ENCODE measurements at regions not wholly inside any gene's neighbourhood (a gene's known extent, or its start where the extent isn't known, plus 50 kb on each side); places are given as distances from the start of the nearest gene placed in this dataset.

DNA sequence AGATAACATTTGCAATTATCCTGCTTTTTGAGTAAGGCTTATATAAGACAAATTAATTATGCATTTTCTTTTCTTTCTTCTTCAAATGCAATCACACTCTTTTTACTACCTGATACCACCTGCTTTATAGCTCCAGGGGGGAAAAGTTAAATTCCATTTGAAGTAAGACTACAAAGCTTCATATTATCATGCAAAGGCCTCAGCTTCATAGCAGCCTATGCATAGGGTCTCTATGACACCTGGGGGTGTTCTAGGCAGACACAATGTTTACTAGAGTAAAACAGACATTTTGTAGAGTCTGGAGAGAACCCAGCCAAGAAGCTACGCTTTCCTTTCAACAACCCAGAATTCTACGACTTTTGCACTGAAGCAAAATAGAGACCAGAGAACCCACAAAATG lies 148.0 kb downstream of the MCHR2 start:
- H3K4me1 ChIP-seq (replicated peaks in 1 of 2), result no peaks in the 10 kb centered on the region
- H3K27ac ChIP-seq, result no peak overlapping the region
- H3K9me3 ChIP-seq (replicated peaks in 1 of 3), result no peaks in the 10 kb centered on the region
- no peak for TF ChIP-seq POLR2A (IDR thresholded peaks at IDR 0.05)
- TF ChIP-seq, protein P1, sequence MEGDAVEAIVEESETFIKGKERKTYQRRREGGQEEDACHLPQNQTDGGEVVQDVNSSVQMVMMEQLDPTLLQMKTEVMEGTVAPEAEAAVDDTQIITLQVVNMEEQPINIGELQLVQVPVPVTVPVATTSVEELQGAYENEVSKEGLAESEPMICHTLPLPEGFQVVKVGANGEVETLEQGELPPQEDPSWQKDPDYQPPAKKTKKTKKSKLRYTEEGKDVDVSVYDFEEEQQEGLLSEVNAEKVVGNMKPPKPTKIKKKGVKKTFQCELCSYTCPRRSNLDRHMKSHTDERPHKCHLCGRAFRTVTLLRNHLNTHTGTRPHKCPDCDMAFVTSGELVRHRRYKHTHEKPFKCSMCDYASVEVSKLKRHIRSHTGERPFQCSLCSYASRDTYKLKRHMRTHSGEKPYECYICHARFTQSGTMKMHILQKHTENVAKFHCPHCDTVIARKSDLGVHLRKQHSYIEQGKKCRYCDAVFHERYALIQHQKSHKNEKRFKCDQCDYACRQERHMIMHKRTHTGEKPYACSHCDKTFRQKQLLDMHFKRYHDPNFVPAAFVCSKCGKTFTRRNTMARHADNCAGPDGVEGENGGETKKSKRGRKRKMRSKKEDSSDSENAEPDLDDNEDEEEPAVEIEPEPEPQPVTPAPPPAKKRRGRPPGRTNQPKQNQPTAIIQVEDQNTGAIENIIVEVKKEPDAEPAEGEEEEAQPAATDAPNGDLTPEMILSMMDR (IDR thresholded peaks at IDR 0.05), result no peak
- H3K4me3 ChIP-seq, result no peak overlapping the region
- no peaks in the 10 kb centered on the region for H3K36me3 ChIP-seq (replicated peaks in 1 of 2)
- no peak for DNase-seq
- H3K27me3 ChIP-seq, result no peaks in the 10 kb centered on the region
- WGBS, 4 donors, result 66 to 76% (median 72%) methylated on average over 2 of the region's 2 CpGs
- intact Hi-C loops (cut with DNase I), result no loop called here

DNA sequence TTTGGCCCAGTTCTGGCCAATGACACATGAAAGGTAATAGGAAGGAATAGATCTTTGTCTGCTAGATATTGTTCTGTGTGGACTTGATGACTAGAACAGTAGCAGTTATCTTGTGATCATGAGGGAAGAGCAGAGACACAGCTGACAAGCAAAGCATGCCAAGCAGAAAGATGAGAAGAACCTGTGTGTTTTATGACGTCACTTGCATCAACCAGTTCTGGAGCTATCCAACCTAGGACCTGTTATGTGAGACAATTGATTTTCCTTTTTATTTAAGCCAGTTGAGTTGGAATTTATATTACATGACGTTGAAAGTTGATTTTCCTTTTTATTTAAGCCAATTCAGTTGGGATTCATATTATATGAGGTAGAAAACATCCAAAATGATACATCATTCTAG lies 143.2 kb downstream of the MCHR2 start:
- 50 to 66% (median 53%) methylated on average over 2 of the region's 2 CpGs for WGBS, 4 donors
- H3K27ac ChIP-seq, result no peak overlapping the region
- no peaks in the 10 kb centered on the region for H3K36me3 ChIP-seq (replicated peaks in 1 of 2)
- DNase-seq, result no peak
- intact Hi-C loops (cut with DNase I), result no loop called here
- TF ChIP-seq, protein P1 (IDR thresholded peaks at IDR 0.05), result no peak
- TF ChIP-seq POLR2A (IDR thresholded peaks at IDR 0.05), result no peak
- no peak overlapping the region for H3K4me3 ChIP-seq
- H3K27me3 ChIP-seq, result no peaks in the 10 kb centered on the region
- no peaks in the 10 kb centered on the region for H3K4me1 ChIP-seq (replicated peaks in 1 of 2)
- H3K9me3 ChIP-seq (replicated peaks in 1 of 3), result no peaks in the 10 kb centered on the region

DNA sequence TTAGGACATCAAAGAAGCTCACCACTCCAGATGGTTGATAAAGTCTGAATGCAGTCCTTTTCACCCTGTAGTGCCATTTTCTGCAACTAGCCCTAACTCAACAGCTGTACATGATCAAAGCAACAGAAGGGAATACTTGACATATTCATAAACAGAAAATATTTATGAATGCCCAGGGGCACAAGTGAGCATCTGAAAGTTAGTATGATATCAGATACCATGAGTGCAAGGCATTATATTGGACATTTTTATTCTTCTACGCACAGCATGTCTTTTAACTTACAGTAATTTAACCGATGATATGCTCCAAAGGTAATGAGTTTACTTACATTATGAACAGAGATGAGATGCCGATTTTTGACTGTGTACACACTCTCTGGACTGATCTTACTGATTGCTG lies 142.0 kb downstream of the MCHR2 start:
- Histone ChIP-seq H3K36me3 (replicated peaks in 1 of 2) (no peaks in the 10 kb centered on the region), H3K9me3 (replicated peaks in 1 of 3) (no peaks in the 10 kb centered on the region), H3K27ac (no peak overlapping the region), H3K4me3 (no peak overlapping the region), H3K27me3 (no peaks in the 10 kb centered on the region), H3K4me1 (replicated peaks in 1 of 2) (no peaks in the 10 kb centered on the region)
- TF ChIP-seq POLR2A (IDR thresholded peaks at IDR 0.05), result no peak
- TF ChIP-seq, protein P1 (IDR thresholded peaks at IDR 0.05), result no peak
- 75 to 81% (median 81%) methylated on average over 3 of the region's 3 CpGs for WGBS, 4 donors
- intact Hi-C loops (cut with DNase I), result no loop called here
- no peak for DNase-seq

DNA sequence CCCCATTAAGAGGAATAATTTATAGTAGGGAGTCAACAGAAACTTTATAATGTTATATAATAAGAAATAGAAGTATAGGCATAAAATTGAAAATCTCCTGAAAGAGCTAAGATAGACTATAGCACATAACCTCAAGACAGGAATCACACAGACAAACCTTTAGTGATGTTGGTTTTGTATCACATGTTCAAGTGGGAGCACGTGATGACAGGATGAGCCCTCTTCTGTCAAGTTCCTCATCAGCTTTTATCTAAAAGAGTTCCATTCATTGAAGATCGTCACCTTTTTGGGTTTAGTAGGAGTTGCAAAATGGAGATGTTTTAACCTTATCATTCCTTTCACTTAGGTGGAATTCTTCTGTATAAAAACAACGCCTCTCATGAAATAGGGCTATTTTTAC lies 127.0 kb downstream of the MCHR2 start:
- Histone ChIP-seq H3K27ac (no peak overlapping the region), H3K4me1 (replicated peaks in 1 of 2) (no peaks in the 10 kb centered on the region), H3K4me3 (no peak overlapping the region), H3K9me3 (replicated peaks in 1 of 3) (no peaks in the 10 kb centered on the region), H3K27me3 (no peaks in the 10 kb centered on the region), H3K36me3 (replicated peaks in 1 of 2) (no peaks in the 10 kb centered on the region)
- WGBS, 4 donors, result 24 to 32% (median 26%) methylated on average over 3 of the region's 3 CpGs
- intact Hi-C loops (cut with DNase I), result no loop called here
- TF ChIP-seq, protein P1 (IDR thresholded peaks at IDR 0.05), result no peak
- no peak for TF ChIP-seq POLR2A (IDR thresholded peaks at IDR 0.05)
- no peak for DNase-seq

Data from adrenal gland (tissue), 9 donors.